SJCRH30 (cell line): ENCODE measurements at regions not wholly inside any gene's neighbourhood (a gene's known extent, or its start where the extent isn't known, plus 50 kb on each side); places are given as distances from the start of the nearest gene placed in this dataset.

Source experiments
- DNase-seq, 2 experiments: peaks; one replicate each; pipeline ENCODE4 v3.0.0-alpha.2; 2015 to 2020
- H3K27ac ChIP-seq: fragments of 250-450 bp; sonication (Bioruptor Pico); 2 replicates; pipeline ENCODE4 v1.5.1; 2020; ENCODE audit warnings: mild to moderate bottlenecking, moderate library complexity
- H3K27me3 ChIP-seq: fragments of 250-450 bp; sonication (Bioruptor Pico); 2 replicates; pipeline ENCODE4 v1.5.1; 2020; ENCODE audit warnings: mild to moderate bottlenecking, moderate library complexity
- H3K36me3 ChIP-seq: fragments of 250-450 bp; sonication (Bioruptor Pico); 2 replicates; pipeline ENCODE4 v1.5.1; 2020; ENCODE audit warnings: mild to moderate bottlenecking, moderate library complexity
- H3K4me1 ChIP-seq: fragments of 250-450 bp; sonication (Bioruptor Pico); 2 replicates; pipeline ENCODE4 v1.5.1; 2020; ENCODE audit warnings: mild to moderate bottlenecking, moderate library complexity
- H3K4me3 ChIP-seq: fragments of 250-450 bp; sonication (Bioruptor Pico); 2 replicates; pipeline ENCODE4 v1.5.1; 2020; ENCODE audit warnings: mild to moderate bottlenecking, moderate library complexity
- H3K9me3 ChIP-seq: fragments of 250-450 bp; sonication (Bioruptor Pico); replicated peaks from 2 replicates; pipeline ENCODE4 v1.5.1; 2020; ENCODE audit warnings: mild to moderate bottlenecking, moderate library complexity

DNA sequence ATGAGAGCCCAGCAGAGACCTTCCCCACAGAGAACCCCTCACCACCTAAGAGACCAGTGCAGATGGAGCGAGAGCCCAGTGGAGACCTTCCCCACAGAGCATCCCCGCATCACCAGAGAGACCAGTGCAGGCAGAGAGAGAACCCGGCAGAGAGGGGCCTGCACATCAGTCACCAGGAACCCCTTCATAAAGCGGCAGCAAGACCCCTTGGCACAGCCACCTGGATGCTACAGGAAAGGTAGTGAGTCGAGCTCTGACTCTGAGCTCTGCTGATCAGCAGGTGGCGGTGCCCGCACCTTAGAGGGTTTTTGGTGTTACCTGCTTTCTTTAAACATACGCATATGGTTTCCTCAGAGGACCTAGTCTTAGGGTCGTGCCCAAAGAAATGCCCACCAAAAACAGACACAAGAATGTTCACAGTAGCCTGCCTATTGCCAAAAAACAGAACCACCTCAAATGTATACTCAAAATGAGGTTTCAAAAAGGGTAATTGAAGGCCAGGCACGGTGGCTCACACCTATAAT lies 678.7 kb downstream of the BRD1 start:
- H3K27me3 ChIP-seq: peaks cover 54% of the 10 kb centered on the region
- H3K9me3 ChIP-seq: no peaks in the 10 kb centered on the region
- no peak overlapping the region for H3K27ac ChIP-seq
- H3K36me3 ChIP-seq: no peaks in the 10 kb centered on the region
- H3K4me3 ChIP-seq: no peak overlapping the region
- no peaks in the 10 kb centered on the region for H3K4me1 ChIP-seq
- no peak for DNase-seq

DNA sequence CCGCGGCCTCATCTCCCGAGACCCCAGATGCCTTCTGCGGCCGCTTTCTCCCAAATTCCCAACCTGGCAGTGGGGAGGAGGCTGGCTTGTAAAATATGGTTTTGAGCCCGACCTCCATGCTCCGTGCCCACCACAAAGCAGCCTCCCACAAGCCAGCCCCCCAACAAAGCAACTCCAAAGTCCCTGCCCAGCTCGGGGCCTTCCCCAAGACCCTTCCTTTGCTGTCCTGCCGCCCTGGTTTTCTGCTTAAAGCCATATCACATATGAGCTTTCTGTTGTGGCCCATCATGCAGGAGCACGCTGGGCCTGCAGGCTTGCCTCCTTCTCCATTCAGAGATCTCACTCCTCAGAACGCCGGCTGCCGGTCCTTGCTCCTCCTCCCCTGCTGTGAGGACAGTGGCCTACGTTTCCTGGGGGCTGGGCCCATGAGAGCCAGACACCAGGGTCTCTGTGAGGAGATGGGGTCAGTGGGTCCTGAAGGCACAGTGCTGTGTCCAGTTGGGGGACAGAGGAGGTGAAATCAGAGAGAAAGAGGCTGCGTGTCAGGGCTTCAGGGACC lies 680.0 kb downstream of the BRD1 start:
- H3K27me3 ChIP-seq: peaks cover 47% of the 10 kb centered on the region
- no peaks in the 10 kb centered on the region for H3K4me1 ChIP-seq
- H3K27ac ChIP-seq: no peak overlapping the region
- DNase-seq: no peak
- H3K36me3 ChIP-seq: no peaks in the 10 kb centered on the region
- H3K4me3 ChIP-seq: no peak overlapping the region
- H3K9me3 ChIP-seq: no peaks in the 10 kb centered on the region

DNA sequence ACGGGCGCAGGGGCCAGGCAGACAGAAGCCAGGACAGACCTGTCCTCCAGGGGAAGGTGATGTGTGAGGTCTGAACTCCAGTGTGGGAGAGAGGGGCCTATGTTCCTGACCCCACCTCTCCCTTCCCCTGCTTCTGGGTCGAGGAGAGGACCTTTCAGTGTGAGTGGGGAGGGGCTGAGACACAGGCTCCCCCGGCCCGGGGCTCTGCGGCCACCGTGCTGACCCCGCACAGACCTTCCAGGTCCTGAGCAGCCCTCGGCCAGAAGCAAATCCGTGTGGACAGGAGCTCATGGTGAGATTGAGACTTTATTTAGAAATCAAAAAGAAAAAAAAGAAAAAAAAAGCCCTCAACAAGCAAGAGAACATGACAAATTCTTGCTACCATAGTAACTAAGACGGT lies 680.5 kb downstream of the BRD1 start:
- H3K27me3 ChIP-seq: peaks cover 45% of the 10 kb centered on the region
- no peaks in the 10 kb centered on the region for H3K36me3 ChIP-seq
- no peak for DNase-seq
- no peak overlapping the region for H3K27ac ChIP-seq
- no peaks in the 10 kb centered on the region for H3K4me1 ChIP-seq
- H3K4me3 ChIP-seq: no peak overlapping the region
- H3K9me3 ChIP-seq: no peaks in the 10 kb centered on the region

GRCh38 chr22:49146511-49146910 lies 681.2 kb downstream of the BRD1 start:
- Histone ChIP-seq H3K27ac (no peak overlapping the region), H3K9me3 (no peaks in the 10 kb centered on the region), H3K4me3 (no peak overlapping the region), H3K36me3 (no peaks in the 10 kb centered on the region), H3K4me1 (no peaks in the 10 kb centered on the region), H3K27me3 (peaks cover 39% of the 10 kb centered on the region)
- DNase-seq: no peak

- no peaks in the 10 kb centered on the region for H3K36me3 ChIP-seq
- H3K27me3 ChIP-seq: peaks cover 37% of the 10 kb centered on the region
- no peak for DNase-seq
- no peaks in the 10 kb centered on the region for H3K9me3 ChIP-seq
- H3K4me3 ChIP-seq: no peak overlapping the region
- no peak overlapping the region for H3K27ac ChIP-seq
- H3K4me1 ChIP-seq: no peaks in the 10 kb centered on the region
These were observed 683.9 kb downstream of the BRD1 start for GRCh38 chr22:49143812-49144211.

DNA sequence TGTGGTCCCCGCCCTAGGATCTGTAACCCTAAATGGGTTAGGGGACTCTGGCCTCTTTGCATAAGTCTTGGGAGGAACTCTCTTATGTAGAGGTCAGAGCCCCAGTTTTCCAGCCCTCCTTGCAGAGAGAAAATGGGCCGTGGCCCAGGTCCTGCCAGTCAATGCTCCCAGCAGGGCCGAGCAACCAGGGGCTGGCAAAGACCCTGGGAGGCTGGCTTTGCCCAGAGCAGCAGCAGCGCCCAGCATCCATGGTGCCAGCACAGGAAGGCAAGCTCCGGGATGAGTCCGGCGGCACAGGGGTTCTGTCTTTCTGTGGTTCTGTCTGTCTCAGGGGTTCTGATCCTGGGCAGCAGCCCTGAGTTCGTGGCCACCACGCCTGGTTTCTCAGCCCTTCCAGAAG lies 684.8 kb downstream of the BRD1 start:
- Histone ChIP-seq H3K4me1 (no peaks in the 10 kb centered on the region), H3K36me3 (no peaks in the 10 kb centered on the region), H3K9me3 (no peaks in the 10 kb centered on the region), H3K27me3 (peaks cover 34% of the 10 kb centered on the region), H3K27ac (no peak overlapping the region), H3K4me3 (no peak overlapping the region)
- DNase-seq: no peak

DNA sequence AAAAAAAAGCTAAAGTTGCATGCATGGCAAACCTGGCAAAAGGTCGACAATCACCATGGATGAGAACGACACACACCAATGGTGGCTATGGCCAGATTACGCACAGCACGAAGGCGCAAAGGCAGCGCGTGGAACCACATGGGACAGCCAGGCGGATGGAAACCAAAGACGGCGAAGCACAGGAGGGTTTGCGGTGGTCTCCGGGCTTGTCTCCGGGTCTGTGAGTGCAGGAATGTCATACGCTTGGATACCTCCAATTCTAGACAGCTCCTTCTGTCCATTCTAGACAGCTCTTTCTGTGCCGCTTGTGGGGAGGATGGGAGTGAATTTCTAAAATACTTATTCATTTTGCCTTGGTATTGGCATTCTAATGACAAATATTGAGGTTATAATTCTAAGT lies 685.4 kb downstream of the BRD1 start:
- Histone ChIP-seq H3K4me3 (no peak overlapping the region), H3K9me3 (no peaks in the 10 kb centered on the region), H3K27me3 (peaks cover 28% of the 10 kb centered on the region), H3K36me3 (no peaks in the 10 kb centered on the region), H3K27ac (no peak overlapping the region), H3K4me1 (no peaks in the 10 kb centered on the region)
- no peak for DNase-seq

- H3K36me3 ChIP-seq: no peaks in the 10 kb centered on the region
- H3K27me3 ChIP-seq: peaks cover 22% of the 10 kb centered on the region
- H3K9me3 ChIP-seq: no peaks in the 10 kb centered on the region
- H3K4me1 ChIP-seq: no peaks in the 10 kb centered on the region
- H3K4me3 ChIP-seq: no peak overlapping the region
- no peak for DNase-seq
- H3K27ac ChIP-seq: no peak overlapping the region
These were observed 685.9 kb downstream of the BRD1 start for GRCh38 chr22:49141761-49142160.

- no peak overlapping the region for H3K27ac ChIP-seq
- no peak overlapping the region for H3K4me3 ChIP-seq
- peaks cover 20% of the 10 kb centered on the region for H3K27me3 ChIP-seq
- no peaks in the 10 kb centered on the region for H3K4me1 ChIP-seq
- H3K9me3 ChIP-seq: no peaks in the 10 kb centered on the region
- no peak for DNase-seq
- H3K36me3 ChIP-seq: no peaks in the 10 kb centered on the region
These were observed 686.6 kb downstream of the BRD1 start for GRCh38 chr22:49140911-49141665.

- Histone ChIP-seq H3K4me1 (no peaks in the 10 kb centered on the region), H3K27ac (no peak overlapping the region), H3K4me3 (no peak overlapping the region), H3K36me3 (no peaks in the 10 kb centered on the region), H3K9me3 (no peaks in the 10 kb centered on the region), H3K27me3 (peaks cover 20% of the 10 kb centered on the region)
- no peak for DNase-seq
These were observed 688.1 kb downstream of the BRD1 start for GRCh38 chr22:49139492-49140151.

- Histone ChIP-seq H3K4me1 (no peaks in the 10 kb centered on the region), H3K27me3 (peaks cover 22% of the 10 kb centered on the region), H3K4me3 (no peak overlapping the region), H3K9me3 (no peaks in the 10 kb centered on the region), H3K36me3 (no peaks in the 10 kb centered on the region), H3K27ac (no peak overlapping the region)
- DNase-seq: no peak
These were observed 689.4 kb downstream of the BRD1 start for GRCh38 chr22:49138250-49138790.

DNA sequence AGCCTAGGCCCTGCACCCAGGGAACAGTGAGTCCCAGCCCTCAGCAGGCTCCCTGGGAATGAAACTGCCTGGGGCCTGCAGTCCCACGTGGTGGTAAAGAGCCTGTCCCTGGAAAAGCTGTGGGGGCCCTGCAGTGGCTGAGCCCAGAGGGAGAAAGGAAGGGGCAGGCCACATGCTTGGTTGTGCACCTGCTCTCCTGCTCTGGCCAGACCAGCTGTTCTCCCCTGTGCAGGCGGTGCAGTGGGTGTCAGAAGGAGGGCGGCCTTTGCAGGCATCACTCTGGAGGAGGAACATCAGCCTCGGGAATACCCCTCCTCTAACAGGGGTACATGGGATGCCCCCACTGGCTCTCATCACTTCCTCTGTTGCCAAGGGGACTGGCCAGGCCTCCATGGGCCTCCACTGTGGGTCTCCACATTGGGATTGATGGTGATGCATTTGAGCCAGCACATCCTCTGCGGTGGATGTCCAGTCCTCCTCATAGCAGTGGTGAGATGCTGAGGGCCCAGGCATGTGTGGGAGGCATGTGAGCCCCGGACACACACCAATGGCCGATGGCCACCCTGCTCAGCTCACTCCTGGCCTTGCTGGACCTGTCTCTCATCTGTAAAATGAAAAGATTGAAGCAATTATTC lies 690.4 kb downstream of the BRD1 start:
- H3K27ac ChIP-seq: no peak overlapping the region
- H3K4me1 ChIP-seq: no peaks in the 10 kb centered on the region
- peak; percentile 28 to 42 for DNase-seq
- no peaks in the 10 kb centered on the region for H3K36me3 ChIP-seq
- peaks cover 24% of the 10 kb centered on the region for H3K27me3 ChIP-seq
- H3K9me3 ChIP-seq: no peaks in the 10 kb centered on the region
- no peak overlapping the region for H3K4me3 ChIP-seq

- H3K4me1 ChIP-seq: no peaks in the 10 kb centered on the region
- no peaks in the 10 kb centered on the region for H3K9me3 ChIP-seq
- H3K27me3 ChIP-seq: peaks cover 25% of the 10 kb centered on the region
- no peaks in the 10 kb centered on the region for H3K36me3 ChIP-seq
- no peak overlapping the region for H3K4me3 ChIP-seq
- no peak overlapping the region for H3K27ac ChIP-seq
- no peak for DNase-seq
These were observed 690.9 kb downstream of the BRD1 start for GRCh38 chr22:49136816-49137180.

DNA sequence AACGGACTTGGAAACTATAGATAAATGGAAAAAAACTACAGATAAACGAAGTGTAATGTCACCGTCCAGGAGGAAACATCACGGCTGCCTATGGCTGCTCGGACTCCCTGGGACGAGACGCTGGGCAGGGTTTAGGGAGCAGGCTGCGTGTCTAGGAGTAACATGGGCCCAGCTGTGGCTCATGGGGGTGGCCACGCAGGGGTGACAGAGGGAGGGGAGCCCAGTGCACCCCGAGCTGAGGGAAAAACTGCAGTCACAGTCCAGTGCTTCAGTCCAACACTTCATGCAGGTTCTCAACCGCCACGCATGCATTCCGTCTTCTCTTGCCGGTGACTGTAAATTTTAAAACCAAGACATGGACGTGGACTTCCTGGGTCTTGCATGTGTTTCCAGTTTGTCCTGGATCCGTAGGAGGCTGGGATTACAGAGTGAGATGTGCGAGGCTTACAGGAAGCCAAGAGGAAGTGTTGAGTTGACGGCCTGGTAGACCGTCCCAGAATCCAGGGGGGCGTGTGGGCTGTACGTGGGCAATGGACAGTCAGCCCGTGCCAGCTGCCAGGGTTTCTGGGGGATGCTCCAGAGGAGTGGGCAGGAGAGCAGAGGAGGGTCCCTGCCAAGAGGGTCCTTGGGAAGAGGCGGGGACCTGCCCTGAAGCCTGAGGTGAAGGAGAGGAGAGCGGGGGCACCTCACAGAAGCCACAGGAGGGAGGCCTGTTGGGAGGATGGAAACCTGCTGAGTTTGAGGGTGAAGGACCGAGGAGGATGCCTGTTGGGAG lies 691.4 kb downstream of the BRD1 start:
- Histone ChIP-seq H3K27me3 (peaks cover 23% of the 10 kb centered on the region), H3K27ac (no peak overlapping the region), H3K9me3 (no peaks in the 10 kb centered on the region), H3K4me3 (no peak overlapping the region), H3K4me1 (no peaks in the 10 kb centered on the region), H3K36me3 (no peaks in the 10 kb centered on the region)
- no peak for DNase-seq
